Caco-2 (cell line): ENCODE measurements at regions not wholly inside any gene's neighbourhood (a gene's known extent, or its start where the extent isn't known, plus 50 kb on each side); places are given as distances from the start of the nearest gene placed in this dataset.
A peak's percentile ranks its signal among the peaks of the same experiment; 100 is the strongest.

Experiments used
- BruUV-seq: library from RNA; stranded (reverse); fragments of 400-500 nt; replicated peaks from 2 replicates; lab custom pipeline; 2021; lab: Mats Ljungman, UMichigan
- CTCF ChIA-PET: fragments of 300-600 bp; sonication (Branson Sonifier 250); formaldehyde crosslinking; loops from one replicate; lab custom pipeline; 2022; ENCODE audit warnings: antibody characterized with exemption; lab: Charles Lee
- POLR2A ChIA-PET: fragments of 300-600 bp; sonication (Branson Sonifier 250); formaldehyde crosslinking; loops from one replicate; lab custom pipeline; 2022; ENCODE audit warnings: antibody characterized with exemption; lab: Charles Lee
- DNase-seq, 2 experiments: peaks; one replicate each; pipeline versions ENCODE4 v3.0.0 to v3.0.0-alpha.2; 2020 to 2022
- H3K27me3 ChIP-seq: replicated peaks from 2 replicates; pipeline ENCODE4 v1.6.0; 2011; ENCODE audit warnings: low read length; ENCODE audit not compliant: control insufficient read depth, insufficient read depth
- H3K36me3 ChIP-seq: 2 replicates; pipeline ENCODE4 v1.5.1; 2011; ENCODE audit warnings: low read length; ENCODE audit not compliant: control insufficient read depth, insufficient read depth
- H3K4me1 ChIP-seq: fragments of 250-450 bp; sonication (Bioruptor Pico); 2 replicates; pipeline ENCODE4 v1.5.1; 2020; ENCODE audit warnings: mild to moderate bottlenecking
- H3K4me3 ChIP-seq: 2 replicates; pipeline ENCODE4 v1.5.1; 2011; ENCODE audit warnings: low read depth, mild to moderate bottlenecking, control low read depth, low read length
- H3K9me3 ChIP-seq: fragments of 250-450 bp; sonication (Bioruptor Pico); 2 replicates; pipeline ENCODE4 v1.5.1; 2020; ENCODE audit warnings: mild to moderate bottlenecking, moderate library complexity
- H3K27ac Mint-ChIP-seq: one replicate; pipeline ENCODE4 v1.8.0; 2022; ENCODE audit warnings: mixed read lengths; ENCODE audit not compliant: unreplicated experiment
- H3K27me3 Mint-ChIP-seq: one replicate; pipeline ENCODE4 v1.8.0; 2022; ENCODE audit warnings: mixed read lengths; ENCODE audit not compliant: insufficient read depth, unreplicated experiment
- H3K36me3 Mint-ChIP-seq: one replicate; pipeline ENCODE4 v1.8.0; 2022; ENCODE audit warnings: mild to moderate bottlenecking, mixed read lengths; ENCODE audit not compliant: insufficient read depth, unreplicated experiment
- H3K4me1 Mint-ChIP-seq: one replicate; pipeline ENCODE4 v1.8.0; 2022; ENCODE audit warnings: low read depth, mixed read lengths; ENCODE audit not compliant: unreplicated experiment
- H3K4me3 Mint-ChIP-seq: one replicate; pipeline ENCODE4 v1.8.0; 2022; ENCODE audit warnings: mild to moderate bottlenecking, moderate library complexity, mixed read lengths; ENCODE audit not compliant: unreplicated experiment
- H3K9me3 Mint-ChIP-seq: one replicate; pipeline ENCODE4 v1.8.0; 2022; ENCODE audit warnings: mixed read lengths; ENCODE audit not compliant: unreplicated experiment
- CTCF ChIP-seq, 2 experiments: fragments of 200-600 bp in 1 of 2; IDR thresholded peaks; 1 replicate in 1 of 2; 2 replicates in 1 of 2; pipeline versions ENCODE4 v1.5.1 to v1.8.0; 2011 to 2022; ENCODE audit warnings: antibody characterized with exemption in 1 of 2, control low read depth in 1 of 2, inconsistent platforms in 1 of 2, low read depth in 1 of 2, low read length in 1 of 2, mild to moderate bottlenecking in 1 of 2, moderate library complexity in 1 of 2; ENCODE audit not compliant: insufficient read depth in 1 of 2, severe bottlenecking in 1 of 2, unreplicated experiment in 1 of 2
- intact Hi-C: fragments of 100-400 bp; cut with micrococcal nuclease; formaldehyde crosslinking; loops from one replicate; pipeline ENCODE4 v1.10.0; 2022; ENCODE audit not compliant: unreplicated experiment

GRCh38 chr9:124146031-124146561, 111.7 kb upstream of the NEK6 start:
- POLR2A ChIA-PET = interaction anchor here (0.5 kb wide), 1 partner anchor 103 kb away, joined by 5 read pairs; no protein-coding TSS in a partner anchor

DNA sequence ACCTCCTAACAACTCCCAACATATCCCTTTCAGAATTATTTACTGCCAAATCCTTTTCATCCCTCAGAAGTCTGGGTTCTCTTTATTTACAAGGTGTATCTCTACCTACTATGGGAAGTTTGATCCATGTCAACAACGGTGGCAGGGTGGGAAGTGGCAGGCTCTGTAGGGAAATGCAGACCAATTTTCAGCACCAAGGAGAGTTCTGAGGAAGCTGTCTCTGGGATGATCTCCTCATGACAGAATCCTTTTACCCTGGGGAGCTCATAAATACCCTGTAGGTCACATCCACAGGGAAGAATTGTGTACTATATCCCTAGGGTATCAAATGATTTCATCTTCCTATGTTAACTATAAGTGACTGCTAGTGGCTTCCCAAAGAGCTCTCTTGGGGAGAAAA, 107.8 kb upstream of the NEK6 start:
- Mint-ChIP-seq H3K27me3 (peaks cover 10% of the 10 kb centered on the region), H3K9me3 (peaks cover 6% of the 10 kb centered on the region), H3K4me3 (no peak overlapping the region), H3K27ac (no peak overlapping the region), H3K36me3 (no peaks in the 10 kb centered on the region), H3K4me1 (no peaks in the 10 kb centered on the region)
- ChIA-PET POLR2A (no interaction called here), CTCF (interaction anchor here (0.7 kb wide), 1 partner anchor 23 kb away, joined by 4 read pairs; no protein-coding TSS in a partner anchor)
- H3K4me3 ChIP-seq = no peak overlapping the region
- BruUV-seq = no TSS peak
- peak in 1 of 2 experiments; percentile 50 for DNase-seq
- H3K9me3 ChIP-seq = no peaks in the 10 kb centered on the region
- H3K27me3 ChIP-seq = no peaks in the 10 kb centered on the region
- no peak for TF ChIP-seq CTCF (IDR thresholded peaks at IDR 0.05; ENCODE audit: insufficient read depth in 1 of 2, low read depth in 1 of 2, low read length in 1 of 2, severe bottlenecking in 1 of 2, unreplicated experiment in 1 of 2)
- intact Hi-C loops = no loop called here
- no peaks in the 10 kb centered on the region for H3K36me3 ChIP-seq
- no peaks in the 10 kb centered on the region for H3K4me1 ChIP-seq

More at GRCh38 chr9:124146031-124146561, 111.7 kb upstream of the NEK6 start:
- peaks cover 6% of the 10 kb centered on the region for H3K9me3 Mint-ChIP-seq
- H3K27me3 Mint-ChIP-seq = peaks cover 7% of the 10 kb centered on the region
- H3K9me3 ChIP-seq = no peaks in the 10 kb centered on the region
- BruUV-seq = no TSS peak
- peaks cover 11% of the 10 kb centered on the region; the same call in 1 of the 2 replicates for H3K4me1 ChIP-seq
- no peak for TF ChIP-seq CTCF (IDR thresholded peaks at IDR 0.05; ENCODE audit: insufficient read depth in 1 of 2, low read depth in 1 of 2, low read length in 1 of 2, severe bottlenecking in 1 of 2, unreplicated experiment in 1 of 2)
- CTCF ChIA-PET = interaction anchor here (0.7 kb wide), 1 partner anchor 167 kb away, joined by 4 read pairs; no protein-coding TSS in a partner anchor
- H3K4me3 Mint-ChIP-seq = no peak overlapping the region
- intact Hi-C loops = no loop called here
- H3K27me3 ChIP-seq = no peaks in the 10 kb centered on the region
- H3K4me3 ChIP-seq = no peak overlapping the region
- H3K4me1 Mint-ChIP-seq = peaks cover 12% of the 10 kb centered on the region
- no peaks in the 10 kb centered on the region for H3K36me3 Mint-ChIP-seq
- H3K36me3 ChIP-seq = no peaks in the 10 kb centered on the region
- DNase-seq = no peak
- no peak overlapping the region for H3K27ac Mint-ChIP-seq

DNA sequence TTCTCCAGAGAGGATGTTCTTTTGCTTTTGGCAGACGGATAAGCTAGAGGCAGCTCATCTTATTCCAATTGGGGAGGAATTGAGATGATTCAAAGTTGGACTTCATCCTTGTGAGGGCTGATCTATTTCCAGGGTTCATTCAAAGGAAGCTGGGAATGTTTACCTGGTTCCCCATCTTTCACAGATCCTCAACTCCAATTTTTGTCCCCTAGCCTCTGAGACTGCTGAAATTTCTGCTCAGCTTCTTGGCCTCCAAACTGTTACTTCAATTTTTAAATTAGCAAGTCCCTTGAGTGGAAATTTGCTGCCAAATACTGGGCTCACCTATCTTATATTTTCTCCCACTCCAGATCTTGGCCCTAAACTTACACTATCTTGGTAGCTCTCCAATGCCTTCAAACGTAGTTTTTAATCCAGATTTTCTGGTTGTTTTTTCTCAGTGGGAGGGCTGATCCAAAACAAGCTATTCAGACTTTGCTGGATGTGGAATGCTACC, 93.9 kb upstream of the NEK6 start:
- no peak for TF ChIP-seq CTCF (IDR thresholded peaks at IDR 0.05; ENCODE audit: insufficient read depth in 1 of 2, low read depth in 1 of 2, low read length in 1 of 2, severe bottlenecking in 1 of 2, unreplicated experiment in 1 of 2)
- Mint-ChIP-seq H3K36me3 (no peaks in the 10 kb centered on the region), H3K27ac (no peak overlapping the region), H3K4me1 (no peaks in the 10 kb centered on the region), H3K9me3 (no peaks in the 10 kb centered on the region), H3K4me3 (no peak overlapping the region), H3K27me3 (peaks cover 18% of the 10 kb centered on the region)
- CTCF ChIA-PET = interaction anchor here (0.6 kb wide), 1 partner anchor 123 kb away, joined by 3 read pairs; no protein-coding TSS in a partner anchor
- no peaks in the 10 kb centered on the region for H3K27me3 ChIP-seq
- DNase-seq = no peak
- H3K4me3 ChIP-seq = no peak overlapping the region
- POLR2A ChIA-PET = no interaction called here
- H3K36me3 ChIP-seq = no peaks in the 10 kb centered on the region
- BruUV-seq = no TSS peak
- no peaks in the 10 kb centered on the region for H3K4me1 ChIP-seq
- intact Hi-C loops = no loop called here
- peaks cover 7% of the 10 kb centered on the region; the same call in 1 of the 2 replicates for H3K9me3 ChIP-seq
